SK-N-SH (cell line): ENCODE measurements at regions not wholly inside any gene's neighbourhood (a gene's known extent, or its start where the extent isn't known, plus 50 kb on each side); places are given as distances from the start of the nearest gene placed in this dataset.

Source experiments
- CTCF ChIA-PET: fragments of 300-600, 350-600 bp; formaldehyde crosslinking; extraction: SDS; loops from one replicate; lab custom pipeline; 2021; lab: Yijun Ruan, JAX
- POLR2A ChIA-PET: fragments of 350-600 bp; sonication (Branson Sonifier 250); formaldehyde crosslinking; extraction: SDS; loops from one replicate; lab custom pipeline; 2020; ENCODE audit warnings: antibody characterized with exemption, inconsistent platforms; lab: Yijun Ruan, JAX
- DNase-seq: peaks from one replicate; pipeline ENCODE4 v3.0.0; 2012
- H2AFZ ChIP-seq: fragments of 200-600 bp; sonication (generic); 2 replicates; pipeline ENCODE4 v1.8.1; 2016; ENCODE audit warnings: antibody characterized with exemption, mild to moderate bottlenecking, low read depth
- H3F3A ChIP-seq: fragments of 200-600 bp; sonication (generic); replicated peaks from 2 replicates; pipeline ENCODE3; 2016; ENCODE audit warnings: antibody characterized with exemption, mild to moderate bottlenecking; ENCODE audit not compliant: insufficient read depth
- H3K27ac ChIP-seq, 2 experiments: fragments of 200-500 bp in 1 of 2; fragments of 200-600 bp in 1 of 2; sonication (Bioruptor generic) in 1 of 2; sonication (generic), shearing (Covaris generic) in 1 of 2; 2 replicates each; pipeline versions ENCODE4 v1.5.1 to v1.6.1; 2014 to 2016; ENCODE audit warnings: low read depth in 2 of 2, inconsistent platforms in 1 of 2, low read length in 1 of 2, mild to moderate bottlenecking in 1 of 2, mixed read lengths in 1 of 2
- H3K27me3 ChIP-seq: fragments of 200-600 bp; sonication (generic), shearing (Covaris generic); 2 replicates; pipeline ENCODE4 v1.6.1; 2016; ENCODE audit warnings: mixed run types; ENCODE audit not compliant: insufficient read depth
- H3K36me3 ChIP-seq, 2 experiments: fragments of 200-500 bp in 1 of 2; fragments of 200-600 bp in 1 of 2; sonication (Bioruptor generic) in 1 of 2; sonication (generic) in 1 of 2; replicated peaks in 1 of 2; 2 replicates each; pipeline versions ENCODE3 to v1.5.1; 2014 to 2016; ENCODE audit warnings: low read length in 1 of 2, mild to moderate bottlenecking in 1 of 2; ENCODE audit not compliant: insufficient read depth in 2 of 2, control insufficient read depth in 1 of 2
- H3K4me1 ChIP-seq, 2 experiments: fragments of 200-500 bp in 1 of 2; fragments of 200-600 bp in 1 of 2; sonication (Bioruptor generic) in 1 of 2; sonication (generic), shearing (Covaris generic) in 1 of 2; 2 replicates each; pipeline versions ENCODE4 v1.5.1 to v1.6.1; 2014 to 2016; ENCODE audit warnings: low read depth in 1 of 2, low read length in 1 of 2, mixed run types in 1 of 2; ENCODE audit not compliant: insufficient read depth in 2 of 2, control insufficient read depth in 1 of 2
- H3K4me2 ChIP-seq: fragments of 200-600 bp; sonication (generic), shearing (Covaris generic); 2 replicates; pipeline ENCODE4 v1.6.1; 2017; ENCODE audit warnings: mixed run types
- H3K4me3 ChIP-seq, 2 experiments: fragments of 200-500 bp in 1 of 2; fragments of 200-600 bp in 1 of 2; sonication (Bioruptor generic) in 1 of 2; sonication (generic), shearing (Covaris generic) in 1 of 2; 2 replicates each; pipeline versions ENCODE4 v1.5.1 to v1.8.1; 2014 to 2016; ENCODE audit warnings: low read depth in 2 of 2, inconsistent platforms in 1 of 2, low read length in 1 of 2, mild to moderate bottlenecking in 1 of 2, mixed read lengths in 1 of 2, moderate library complexity in 1 of 2
- H3K79me2 ChIP-seq: fragments of 200-600 bp; sonication (generic); 2 replicates; pipeline ENCODE4 v1.8.1; 2017; ENCODE audit warnings: mild to moderate bottlenecking; ENCODE audit not compliant: insufficient read depth
- H3K9ac ChIP-seq: fragments of 200-600 bp; sonication (generic); 2 replicates; pipeline ENCODE4 v1.6.1; 2017; ENCODE audit warnings: mixed run types
- H3K9me2 ChIP-seq: fragments of 200-600 bp; sonication (generic); 2 replicates; pipeline ENCODE4 v1.6.1; 2017; ENCODE audit warnings: mixed run types
- H3K9me3 ChIP-seq: fragments of 200-600 bp; sonication (generic); 2 replicates; pipeline ENCODE4 v1.6.1; 2017; ENCODE audit warnings: mixed run types, mild to moderate bottlenecking, moderate library complexity
- H4K20me1 ChIP-seq: fragments of 200-600 bp; sonication (generic); 2 replicates; pipeline ENCODE4 v1.6.1; 2017; ENCODE audit warnings: mild to moderate bottlenecking, mixed run types; ENCODE audit not compliant: insufficient read depth
- CTCF ChIP-seq: fragments of 200-600 bp; sonication (generic); IDR thresholded peaks from 2 replicates; pipeline ENCODE4 v1.6.1; 2017; ENCODE audit warnings: antibody characterized with exemption, mild to moderate bottlenecking, moderate library complexity
- ELF1 ChIP-seq: IDR thresholded peaks from 2 replicates; pipeline ENCODE4 v1.4.0; 2012
- EP300 ChIP-seq, 2 experiments: IDR thresholded peaks; 2 replicates each; pipeline versions ENCODE4 v1.4.0 to v1.6.1; 2012; ENCODE audit warnings: borderline replicate concordance in 1 of 2, low read depth in 1 of 2, low read length in 1 of 2
- FOXJ3 ChIP-seq: sonication (generic); formaldehyde crosslinking; IDR thresholded peaks from 2 replicates; pipeline ENCODE4 v1.5.1; 2020; ENCODE audit warnings: mild to moderate bottlenecking, missing genetic modification reagents
- JUND ChIP-seq: IDR thresholded peaks from 2 replicates; pipeline ENCODE4 v1.4.0; 2012
- MAX ChIP-seq: IDR thresholded peaks from 2 replicates; pipeline ENCODE4 v1.4.0; 2012; ENCODE audit warnings: low read depth
- MEF2A ChIP-seq: IDR thresholded peaks from 2 replicates; pipeline ENCODE4 v1.4.0; 2012; ENCODE audit warnings: low read depth, borderline replicate concordance
- PBX3 ChIP-seq: IDR thresholded peaks from 2 replicates; pipeline ENCODE4; 2012
- POLR2AphosphoS5 ChIP-seq: IDR thresholded peaks from 2 replicates; pipeline ENCODE4 v1.6.1; 2012; ENCODE audit warnings: low read depth, low read length
- RAD21 ChIP-seq: IDR thresholded peaks from 2 replicates; pipeline ENCODE4 v1.6.1; 2012; ENCODE audit warnings: mild to moderate bottlenecking, low read length
- RFX5 ChIP-seq: IDR thresholded peaks from 2 replicates; pipeline ENCODE4 v1.6.1; 2012; ENCODE audit warnings: mild to moderate bottlenecking, improper control_type of control experiment, low read length
- RXRA ChIP-seq: IDR thresholded peaks from 2 replicates; pipeline ENCODE4 v1.4.0; 2012; ENCODE audit warnings: low read depth, mild to moderate bottlenecking, borderline replicate concordance
- SMC3 ChIP-seq: IDR thresholded peaks from 2 replicates; pipeline ENCODE4 v1.6.1; 2012; ENCODE audit warnings: low read depth, low read length, improper control_type of control experiment
- TAF1 ChIP-seq: IDR thresholded peaks from 2 replicates; pipeline ENCODE4 v1.6.1; 2012; ENCODE audit warnings: low read depth, mild to moderate bottlenecking, low read length, moderate library complexity, borderline replicate concordance
- TCF12 ChIP-seq: IDR thresholded peaks from 2 replicates; pipeline ENCODE4 v1.4.0; 2012
- TEAD4 ChIP-seq: IDR thresholded peaks from 2 replicates; pipeline ENCODE4 v1.4.0; 2012; ENCODE audit warnings: mild to moderate bottlenecking, borderline replicate concordance; ENCODE audit not compliant: insufficient read depth
- USF2 ChIP-seq: fragments of 150-350 bp; IDR thresholded peaks from 2 replicates; pipeline ENCODE4 v1.6.1; 2017; ENCODE audit warnings: antibody characterized with exemption, low read length, low read depth, borderline replicate concordance
- ZBTB33 ChIP-seq: IDR thresholded peaks from 2 replicates; pipeline ENCODE4 v1.4.0; 2012; ENCODE audit warnings: low read depth, borderline replicate concordance
- WGBS: methylation state at CpG from one replicate; pipeline ENCODE4 v1.1.6; 2017; ENCODE audit warnings: low lambda C conversion rate; 5-methylcytosine and 5-hydroxymethylcytosine counted together

GRCh38 chr13:39930544-39931444, 275.3 kb downstream of the COG6 start:
- Histone ChIP-seq H3K9me2 (no peaks in the 10 kb centered on the region), H3K9me3 (no peaks in the 10 kb centered on the region), H3K4me2 (no peak overlapping the region), H4K20me1 (no peaks in the 10 kb centered on the region), H3K4me3 (no peak overlapping the region), H2AFZ (no peak overlapping the region; the same call in 1 of the 2 replicates), H3K9ac (no peak overlapping the region), H3K36me3 (no peaks in the 10 kb centered on the region), H3K79me2 (no peaks in the 10 kb centered on the region), H3F3A (no peaks in the 10 kb centered on the region), H3K27me3 (no peaks in the 10 kb centered on the region), H3K4me1 (peaks cover 0 to 2% of the 10 kb centered on the region in 2 experiments; a peak in 3 of 4 replicates), H3K27ac (peak overlapping the region in 1 of 2 experiments; percentile 68; a peak in 1 of 4 replicates)
- TF ChIP-seq TAF1, result no peak
- TF ChIP-seq JUND, result no peak
- TF ChIP-seq RAD21, result no peak
- peak in 1 of 2 experiments; percentile 17; a peak in 1 of 4 replicates for TF ChIP-seq EP300 (IDR thresholded peaks at IDR 0.05; ENCODE audit: borderline replicate concordance in 1 of 2, low read depth in 1 of 2, low read length in 1 of 2)
- TF ChIP-seq FOXJ3 (CRISPR knock-in tag), result no peak
- TF ChIP-seq CTCF, result no peak
- TF ChIP-seq PBX3, result 0 out of 2 replicates have a peak, but pooled peaks have one; percentile 25
- peak; percentile 66 for TF ChIP-seq TCF12
- TF ChIP-seq TEAD4, result 0 out of 2 replicates have a peak, but pooled peaks have one; percentile 13
- no peak for DNase-seq
- ChIA-PET POLR2A (no interaction called here), CTCF (no interaction called here)
- WGBS, result 70% methylated on average over 6 of the region's 6 CpGs

GRCh38 chr13:39931505-39931904, 276.0 kb downstream of the COG6 start:
- POLR2A ChIA-PET, result no interaction called here
- H3F3A ChIP-seq, result no peaks in the 10 kb centered on the region
- H3K79me2 ChIP-seq, result no peaks in the 10 kb centered on the region
- no peaks in the 10 kb centered on the region for H3K36me3 ChIP-seq
- no peak overlapping the region for H2AFZ ChIP-seq
- TF ChIP-seq ZBTB33 (no peak), RFX5 (no peak), MAX (no peak), MEF2A (no peak), USF2 (no peak), ELF1 (no peak), TAF1 (no peak), POLR2AphosphoS5 (no peak), PBX3 (no peak), TEAD4 (no peak), RXRA (no peak), SMC3 (no peak)
- 96% methylated on average over 2 of the region's 2 CpGs for WGBS
- CTCF ChIA-PET, result no interaction called here
- H3K9me3 ChIP-seq, result no peaks in the 10 kb centered on the region
- no peak overlapping the region for H3K4me3 ChIP-seq
- H3K9ac ChIP-seq, result no peak overlapping the region
- no peaks in the 10 kb centered on the region for H3K27me3 ChIP-seq
- peak overlapping the region in 1 of 2 experiments; percentile 48; a peak in 1 of 4 replicates for H3K27ac ChIP-seq
- H3K4me1 ChIP-seq, result peaks cover 0 to 2% of the 10 kb centered on the region in 2 experiments; a peak in 3 of 4 replicates
- H3K4me2 ChIP-seq, result no peak overlapping the region
- no peaks in the 10 kb centered on the region for H3K9me2 ChIP-seq
- no peaks in the 10 kb centered on the region for H4K20me1 ChIP-seq
- DNase-seq, result no peak
